H9 (cell line): ENCODE measurements at regions not wholly inside any gene's neighbourhood (a gene's known extent, or its start where the extent isn't known, plus 50 kb on each side); places are given as distances from the start of the nearest gene placed in this dataset.
"Not testable (repeated sequence)": the region's sequence is repeated elsewhere in the genome, so short reads cannot be mapped to it uniquely, and the experiment has no call there.

ENCODE experiments used
- DNase-seq: peaks from one replicate; pipeline ENCODE4 v3.0.0-alpha.2; 2017
- H2AFZ ChIP-seq: one replicate; pipeline ENCODE4 v1.6.1; 2013; ENCODE audit warnings: mild to moderate bottlenecking, low read length, control low read depth, moderate library complexity
- H2AK5ac ChIP-seq: 2 replicates; pipeline ENCODE4 v1.6.1; 2013; ENCODE audit warnings: low read length, control low read depth, mixed read lengths; ENCODE audit not compliant: insufficient read length
- H2BK120ac ChIP-seq: one replicate; pipeline ENCODE4 v1.6.1; 2013; ENCODE audit warnings: low read depth, mild to moderate bottlenecking, low read length, control low read depth, inconsistent platforms; ENCODE audit not compliant: poor library complexity, severe bottlenecking
- H2BK12ac ChIP-seq: 2 replicates; pipeline ENCODE4 v1.6.1; 2013; ENCODE audit warnings: low read length, control low read depth, mixed read lengths, low read depth; ENCODE audit not compliant: insufficient read length
- H2BK15ac ChIP-seq: 2 replicates; pipeline ENCODE4 v1.6.1; 2013; ENCODE audit warnings: low read depth, low read length, control low read depth
- H2BK20ac ChIP-seq: one replicate; pipeline ENCODE4 v1.6.1; 2013; ENCODE audit warnings: low read depth, mild to moderate bottlenecking, low read length, control low read depth, inconsistent platforms; ENCODE audit not compliant: poor library complexity, severe bottlenecking
- H2BK5ac ChIP-seq: 2 replicates; pipeline ENCODE4 v1.6.1; 2013; ENCODE audit warnings: low read length, control low read depth, mixed read lengths; ENCODE audit not compliant: insufficient read length
- H3K14ac ChIP-seq: 2 replicates; pipeline ENCODE4 v1.6.1; 2013; ENCODE audit warnings: low read length, control low read depth; ENCODE audit not compliant: insufficient read depth
- H3K18ac ChIP-seq: 2 replicates; pipeline ENCODE4 v1.6.1; 2013; ENCODE audit warnings: low read depth, mild to moderate bottlenecking, mixed read lengths, low read length, control low read depth; ENCODE audit not compliant: insufficient read length
- H3K23ac ChIP-seq: 2 replicates; pipeline ENCODE4 v1.6.1; 2013; ENCODE audit warnings: low read length, control low read depth, mixed read lengths, low read depth; ENCODE audit not compliant: insufficient read length
- H3K23me2 ChIP-seq: 2 replicates; pipeline ENCODE4 v1.6.1; 2013; ENCODE audit warnings: low read depth, mild to moderate bottlenecking, mixed read lengths, low read length, control low read depth; ENCODE audit not compliant: insufficient read length, poor library complexity, severe bottlenecking
- H3K27ac ChIP-seq: 2 replicates; pipeline ENCODE4 v1.5.1; 2013; ENCODE audit warnings: low read length, control low read depth, mixed read lengths, low read depth; ENCODE audit not compliant: insufficient read length
- H3K27me3 ChIP-seq: 2 replicates; pipeline ENCODE4 v1.6.1; 2013; ENCODE audit warnings: low read length, control low read depth, inconsistent platforms; ENCODE audit not compliant: insufficient read depth
- H3K4ac ChIP-seq: 2 replicates; pipeline ENCODE4 v1.6.1; 2013; ENCODE audit warnings: low read depth, mild to moderate bottlenecking, control low read depth, inconsistent platforms, low read length, moderate library complexity
- H3K4me1 ChIP-seq: 2 replicates; pipeline ENCODE4 v1.6.1; 2013; ENCODE audit warnings: low read length, control low read depth, inconsistent platforms; ENCODE audit not compliant: insufficient read depth
- H3K4me2 ChIP-seq: 2 replicates; pipeline ENCODE4 v1.6.1; 2013; ENCODE audit warnings: low read length, control low read depth, mixed read lengths; ENCODE audit not compliant: insufficient read length, insufficient read depth
- H3K56ac ChIP-seq: 2 replicates; pipeline ENCODE4 v1.6.1; 2013; ENCODE audit warnings: low read depth, mild to moderate bottlenecking, mixed read lengths, low read length, control low read depth; ENCODE audit not compliant: insufficient read length
- H3K79me1 ChIP-seq: 2 replicates; pipeline ENCODE4 v1.6.1; 2013; ENCODE audit warnings: low read depth, mild to moderate bottlenecking, moderate library complexity, low read length, control low read depth, inconsistent platforms; ENCODE audit not compliant: insufficient read depth, poor library complexity, severe bottlenecking
- H3K79me2 ChIP-seq: 2 replicates; pipeline ENCODE4 v1.6.1; 2013; ENCODE audit warnings: low read length, control low read depth, inconsistent platforms; ENCODE audit not compliant: insufficient read depth
- H3K9ac ChIP-seq: 2 replicates; pipeline ENCODE4 v1.6.1; 2013; ENCODE audit warnings: low read length, control low read depth, mixed read lengths; ENCODE audit not compliant: insufficient read length; ENCODE audit errors: extremely low read depth
- H3K9me3 ChIP-seq: one replicate; pipeline ENCODE4 v1.6.1; 2013; ENCODE audit warnings: low read depth, low read length, inconsistent platforms; ENCODE audit not compliant: control insufficient read depth
- H3T11ph ChIP-seq: one replicate; pipeline ENCODE4 v1.6.1; 2013; ENCODE audit warnings: mild to moderate bottlenecking, low read length, control low read depth, inconsistent platforms
- H4K20me1 ChIP-seq: one replicate; pipeline ENCODE4 v1.6.1; 2013; ENCODE audit not compliant: control insufficient read depth, insufficient read length, insufficient read depth
- H4K5ac ChIP-seq: 2 replicates; pipeline ENCODE4 v1.6.1; 2013; ENCODE audit warnings: low read depth, mild to moderate bottlenecking, mixed read lengths, low read length, control low read depth; ENCODE audit not compliant: insufficient read length
- H4K8ac ChIP-seq: replicated peaks from 2 replicates; pipeline ENCODE4 v1.6.1; 2013; ENCODE audit warnings: low read length, control low read depth, mixed read lengths, low read depth; ENCODE audit not compliant: insufficient read length
- H4K91ac ChIP-seq: 2 replicates; pipeline ENCODE4 v1.6.1; 2013; ENCODE audit warnings: low read depth, mild to moderate bottlenecking, moderate library complexity, mixed read lengths, low read length, control low read depth; ENCODE audit not compliant: insufficient read length
- H3K27ac Mint-ChIP-seq, 3 experiments: 2 replicates in 2 of 3; 3 replicates in 1 of 3; pipeline ENCODE4 v1.8.0; 2020 to 2021; ENCODE audit warnings: mixed read lengths in 3 of 3, mild to moderate bottlenecking in 1 of 3, moderate library complexity in 1 of 3
- H3K27me3 Mint-ChIP-seq: 2 replicates; pipeline ENCODE4 v1.8.0; 2021; ENCODE audit warnings: low read depth, mild to moderate bottlenecking, moderate library complexity, mixed read lengths
- H3K36me3 Mint-ChIP-seq, 3 experiments: 2 replicates in 2 of 3; 3 replicates in 1 of 3; pipeline ENCODE4 v1.8.0; 2020 to 2021; ENCODE audit warnings: low read depth in 3 of 3, mixed read lengths in 3 of 3; ENCODE audit not compliant: insufficient read depth in 1 of 3
- H3K4me1 Mint-ChIP-seq, 2 experiments: 2 replicates each; pipeline ENCODE4 v1.8.0; 2020; ENCODE audit warnings: mixed read lengths in 2 of 2
- H3K4me3 Mint-ChIP-seq, 2 experiments: 2 replicates in 1 of 2; 3 replicates in 1 of 2; pipeline ENCODE4 v1.8.0; 2020 to 2021; ENCODE audit warnings: mild to moderate bottlenecking in 2 of 2, mixed read lengths in 2 of 2, moderate library complexity in 1 of 2
- H3K9me3 Mint-ChIP-seq, 2 experiments: 2 replicates in 1 of 2; 3 replicates in 1 of 2; pipeline ENCODE4 v1.8.0; 2020; ENCODE audit warnings: mild to moderate bottlenecking in 2 of 2, mixed read lengths in 2 of 2, moderate library complexity in 1 of 2
- WGBS: extraction: QIAGEN DNeasy Blood & Tissue Kit; methylation state at CpG from one replicate; pipeline ENCODE4 v1.1.7; 2013; ENCODE audit warnings: missing lambda C conversion rate, low lambda C conversion rate, mixed read lengths; ENCODE audit not compliant: insufficient read length; ENCODE audit errors: extremely low coverage; 5-methylcytosine and 5-hydroxymethylcytosine counted together
- TF ChIP-seq, protein P1 (sequence below): fragments of 200-600 bp; sonication (generic); conservative IDR thresholded peaks from 3 replicates; pipeline ENCODE4 v1.8.0; 2021; ENCODE audit warnings: antibody characterized with exemption, mild to moderate bottlenecking

DNA sequence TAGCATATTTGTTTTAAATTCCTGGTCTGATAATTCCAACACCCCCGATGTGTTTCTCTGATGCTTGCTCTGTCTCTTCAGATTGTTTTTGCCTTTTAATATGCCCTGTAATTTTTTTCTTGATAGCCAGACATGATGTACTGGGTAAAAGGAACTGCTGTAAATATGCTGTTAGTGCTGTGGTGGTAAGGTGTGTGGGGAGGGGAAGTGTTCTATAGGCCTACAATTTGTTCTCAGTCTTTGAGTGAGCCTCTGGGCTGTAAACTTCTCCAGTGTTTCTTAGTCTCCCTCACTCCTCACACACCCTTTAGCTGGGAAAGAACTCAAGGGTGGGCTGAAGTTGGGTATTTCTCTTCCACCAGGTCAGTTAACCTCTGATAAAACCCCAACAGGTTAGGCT is 147.0 kb upstream of the OR4E1 start:
- no peak overlapping the region for H2BK20ac ChIP-seq

DNA sequence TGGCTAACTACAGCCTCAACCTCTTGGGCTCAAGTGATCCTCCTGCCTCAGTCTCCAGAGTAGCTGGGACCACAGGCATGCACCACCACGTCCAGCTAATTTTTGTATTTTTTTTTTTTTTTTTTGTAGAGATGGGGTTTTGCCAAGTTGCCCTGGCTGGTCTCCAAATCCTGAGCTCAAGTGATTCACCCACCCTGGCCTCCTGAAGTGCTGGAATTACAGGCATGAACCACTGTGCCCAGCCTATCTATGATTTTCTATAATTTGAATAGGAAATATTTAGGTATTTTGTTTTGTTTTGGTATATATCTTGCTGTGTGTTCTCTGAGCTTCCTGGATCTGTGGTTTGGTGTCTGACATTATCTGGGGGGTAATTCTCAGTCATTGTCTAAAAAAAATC is 146.3 kb upstream of the OR4E1 start:
- not testable (repeated sequence) for H3K4me2 ChIP-seq, H3K27ac Mint-ChIP-seq, H2BK20ac ChIP-seq, H4K20me1 ChIP-seq, H3K27me3 ChIP-seq, H4K91ac ChIP-seq, H2BK5ac ChIP-seq, H3K14ac ChIP-seq, H2AK5ac ChIP-seq, H3K4ac ChIP-seq, H2BK12ac ChIP-seq, H4K5ac ChIP-seq, H3K79me1 ChIP-seq, H4K8ac ChIP-seq, H3K4me1 Mint-ChIP-seq, H3K4me1 ChIP-seq, H2BK120ac ChIP-seq, H3K23ac ChIP-seq, H3K23me2 ChIP-seq, H3K4me3 Mint-ChIP-seq, H3K9me3 ChIP-seq, H3K56ac ChIP-seq, H3K27ac ChIP-seq, DNase-seq, H2BK15ac ChIP-seq, H3K18ac ChIP-seq, H3K79me2 ChIP-seq, H2AFZ ChIP-seq, H3K36me3 Mint-ChIP-seq, H3T11ph ChIP-seq, H3K9ac ChIP-seq
- Mint-ChIP-seq H3K27me3 (peaks cover 11% of the 10 kb centered on the region), H3K9me3 (peaks cover 17 to 24% of the 10 kb centered on the region in 2 experiments)
- no CpG with 5 or more reads among the region's 1 CpG for WGBS

More for the DNA sequence above, 147.0 kb upstream of the OR4E1 start:
- Histone ChIP-seq H3K23ac (no peak overlapping the region), H3K18ac (no peak overlapping the region), H3K56ac (no peak overlapping the region), H3K79me1 (no peaks in the 10 kb centered on the region), H2AFZ (peak overlapping the region; percentile 65), H2BK120ac (no peak overlapping the region), H4K20me1 (no peaks in the 10 kb centered on the region), H2BK12ac (no peak overlapping the region), H3K27ac (no peak overlapping the region), H3K23me2 (no peaks in the 10 kb centered on the region), H3K4ac (no peak overlapping the region), H2BK15ac (no peak overlapping the region), H4K5ac (no peak overlapping the region), H2AK5ac (no peak overlapping the region), H3K9ac (no peak overlapping the region), H3K27me3 (no peaks in the 10 kb centered on the region), H3K14ac (no peak overlapping the region), H4K91ac (no peak overlapping the region), H2BK5ac (no peak overlapping the region), H3K4me1 (no peaks in the 10 kb centered on the region), H3K9me3 (no peaks in the 10 kb centered on the region), H3K4me2 (no peak overlapping the region), H3T11ph (no peak overlapping the region), H3K79me2 (no peaks in the 10 kb centered on the region), H4K8ac (no peak overlapping the region)
- TF ChIP-seq, protein P1, sequence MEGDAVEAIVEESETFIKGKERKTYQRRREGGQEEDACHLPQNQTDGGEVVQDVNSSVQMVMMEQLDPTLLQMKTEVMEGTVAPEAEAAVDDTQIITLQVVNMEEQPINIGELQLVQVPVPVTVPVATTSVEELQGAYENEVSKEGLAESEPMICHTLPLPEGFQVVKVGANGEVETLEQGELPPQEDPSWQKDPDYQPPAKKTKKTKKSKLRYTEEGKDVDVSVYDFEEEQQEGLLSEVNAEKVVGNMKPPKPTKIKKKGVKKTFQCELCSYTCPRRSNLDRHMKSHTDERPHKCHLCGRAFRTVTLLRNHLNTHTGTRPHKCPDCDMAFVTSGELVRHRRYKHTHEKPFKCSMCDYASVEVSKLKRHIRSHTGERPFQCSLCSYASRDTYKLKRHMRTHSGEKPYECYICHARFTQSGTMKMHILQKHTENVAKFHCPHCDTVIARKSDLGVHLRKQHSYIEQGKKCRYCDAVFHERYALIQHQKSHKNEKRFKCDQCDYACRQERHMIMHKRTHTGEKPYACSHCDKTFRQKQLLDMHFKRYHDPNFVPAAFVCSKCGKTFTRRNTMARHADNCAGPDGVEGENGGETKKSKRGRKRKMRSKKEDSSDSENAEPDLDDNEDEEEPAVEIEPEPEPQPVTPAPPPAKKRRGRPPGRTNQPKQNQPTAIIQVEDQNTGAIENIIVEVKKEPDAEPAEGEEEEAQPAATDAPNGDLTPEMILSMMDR, result no peak
- WGBS, result no CpG with 5 or more reads among the region's 1 CpG
- Mint-ChIP-seq H3K27me3 (peaks cover 14% of the 10 kb centered on the region), H3K4me1 (peaks cover 0 to 3% of the 10 kb centered on the region in 2 experiments; a peak in 1 of 4 replicates), H3K4me3 (no peak overlapping the region), H3K36me3 (peaks cover 0 to 7% (median 4%) of the 10 kb centered on the region in 3 experiments; a peak in 4 of 7 replicates), H3K27ac (no peak overlapping the region), H3K9me3 (peaks cover 17 to 22% of the 10 kb centered on the region in 2 experiments)
- DNase-seq, result no peak
